CD4-positive, alpha-beta T cell (primary cell): ENCODE measurements at regions not wholly inside any gene's neighbourhood (a gene's known extent, or its start where the extent isn't known, plus 50 kb on each side); places are given as distances from the start of the nearest gene placed in this dataset.

Experiments
- ATAC-seq: fragments of 200-7000 bp; cut with Tn5 transposase; one replicate; pipeline ENCODE4 v1.10.0; 2022; ENCODE audit warnings: mild to moderate bottlenecking; ENCODE audit not compliant: poor library complexity
- CTCF ChIA-PET: fragments of 350-600 bp; sonication (Branson Sonifier 250); formaldehyde crosslinking; loops from one replicate; lab custom pipeline; 2021; ENCODE audit warnings: antibody characterized with exemption, inconsistent platforms; lab: Charles Lee
- POLR2A ChIA-PET: fragments of 350-600 bp; sonication (Branson Sonifier 250); formaldehyde crosslinking; loops from one replicate; lab custom pipeline; 2021; ENCODE audit warnings: antibody characterized with exemption, inconsistent platforms; lab: Charles Lee
- DNase-seq, 14 experiments: peaks; one replicate each; pipeline ENCODE4 v3.0.0-alpha.2; 2013 to 2020; ENCODE audit warnings: mixed read lengths in 2 of 14
- H3K27ac ChIP-seq, 2 donors: one replicate each; pipeline versions ENCODE4 v1.5.1 to v1.7.0; 2013; ENCODE audit warnings: low read length in 2 of 2, low read depth in 1 of 2, mild to moderate bottlenecking in 1 of 2
- H3K27me3 ChIP-seq, 2 experiments: 1 replicate in 1 of 2; 2 replicates in 1 of 2; pipeline versions ENCODE4 v1.6.1 to v1.7.0; 2013; ENCODE audit warnings: low read length in 2 of 2, control low read depth in 1 of 2, mild to moderate bottlenecking in 1 of 2, moderate library complexity in 1 of 2; ENCODE audit not compliant: insufficient read depth in 2 of 2, control insufficient read depth in 1 of 2
- H3K36me3 ChIP-seq: one replicate; pipeline ENCODE4 v1.6.1; 2013; ENCODE audit warnings: low read length, control low read depth; ENCODE audit not compliant: insufficient read depth
- H3K4me1 ChIP-seq: one replicate; pipeline ENCODE4 v1.6.1; 2013; ENCODE audit warnings: low read length, control low read depth; ENCODE audit not compliant: insufficient read depth
- H3K4me3 ChIP-seq: one replicate; pipeline ENCODE4 v1.5.1; 2013; ENCODE audit warnings: mild to moderate bottlenecking, low read length, moderate library complexity
- H3K9me3 ChIP-seq, 2 experiments: 1 replicate in 1 of 2; 2 replicates in 1 of 2; pipeline versions ENCODE4 v1.6.1 to v1.7.0; 2013; ENCODE audit warnings: low read length in 2 of 2, mild to moderate bottlenecking in 2 of 2, control low read depth in 1 of 2, moderate library complexity in 1 of 2; ENCODE audit not compliant: control insufficient read depth in 1 of 2, insufficient read depth in 1 of 2
- H3K27ac Mint-ChIP-seq: one replicate; pipeline ENCODE4 v1.8.0; 2020; ENCODE audit warnings: mixed read lengths
- H3K27me3 Mint-ChIP-seq: one replicate; pipeline ENCODE4 v1.8.0; 2021; ENCODE audit warnings: mixed read lengths
- H3K36me3 Mint-ChIP-seq: one replicate; pipeline ENCODE4 v1.8.0; 2021; ENCODE audit warnings: low read depth, mixed read lengths
- H3K4me1 Mint-ChIP-seq: one replicate; pipeline ENCODE4 v1.8.0; 2021; ENCODE audit warnings: low read depth, mixed read lengths
- H3K4me3 Mint-ChIP-seq: one replicate; pipeline ENCODE4 v1.8.0; 2020; ENCODE audit warnings: mild to moderate bottlenecking, mixed read lengths
- H3K9me3 Mint-ChIP-seq: one replicate; pipeline ENCODE4 v1.8.0; 2020; ENCODE audit warnings: mixed read lengths
- intact Hi-C, 2 experiments: fragments of 100-400 bp; cut with DNase I in 1 of 2; cut with micrococcal nuclease in 1 of 2; formaldehyde crosslinking; loops; one replicate each; pipeline versions ENCODE4 v1.15.1 to v1.9.0; 2023 to 2025; cut with DNase I, micrococcal nuclease
- TF ChIP-seq, protein P1 (sequence below): fragments of 200-600 bp; IDR thresholded peaks from one replicate; pipeline ENCODE4 v1.8.0; 2022; ENCODE audit warnings: antibody characterized with exemption, mild to moderate bottlenecking

DNA sequence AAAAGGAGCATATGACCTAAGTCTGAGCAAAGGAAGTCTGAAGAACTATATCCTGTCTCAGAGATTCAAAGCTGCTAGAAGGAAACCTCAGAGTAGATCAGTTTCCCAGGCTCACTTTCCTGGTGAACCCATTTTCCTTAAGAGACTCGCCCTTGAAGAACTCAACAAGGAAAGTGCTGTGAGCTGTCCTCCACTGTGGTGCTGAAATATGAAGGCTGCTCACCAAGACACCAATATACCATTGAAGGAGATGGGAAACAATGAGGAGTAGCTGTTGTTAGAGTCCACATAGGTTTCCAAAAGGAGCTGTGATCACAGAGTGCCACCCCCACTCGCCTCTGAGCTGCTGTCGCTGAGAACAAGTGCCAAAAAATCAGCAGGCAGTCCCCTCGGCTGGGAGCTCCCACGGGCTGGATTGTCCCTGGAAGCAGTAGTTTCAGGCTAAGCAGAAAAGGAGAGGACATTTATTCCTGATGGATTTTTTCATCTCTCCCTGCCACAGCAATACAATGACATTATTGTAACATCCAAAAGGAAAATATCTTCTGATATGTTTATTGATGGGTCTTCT, 282.1 kb downstream of the RPS29 start:
- H3K9me3 ChIP-seq = no peaks in the 10 kb centered on the region
- H3K4me3 Mint-ChIP-seq = no peak overlapping the region
- no peaks in the 10 kb centered on the region for H3K27me3 Mint-ChIP-seq
- intact Hi-C loops = loop anchor here in 1 of 2 experiments (10.0 kb wide), 1 partner anchor 1601 kb away; no protein-coding TSS in a partner anchor
- POLR2A ChIA-PET = no interaction called here
- ATAC-seq (no peak), DNase-seq (peak in 1 of 14 experiments; percentile 7)
- H3K27me3 ChIP-seq = no peaks in the 10 kb centered on the region
- TF ChIP-seq, protein P1, sequence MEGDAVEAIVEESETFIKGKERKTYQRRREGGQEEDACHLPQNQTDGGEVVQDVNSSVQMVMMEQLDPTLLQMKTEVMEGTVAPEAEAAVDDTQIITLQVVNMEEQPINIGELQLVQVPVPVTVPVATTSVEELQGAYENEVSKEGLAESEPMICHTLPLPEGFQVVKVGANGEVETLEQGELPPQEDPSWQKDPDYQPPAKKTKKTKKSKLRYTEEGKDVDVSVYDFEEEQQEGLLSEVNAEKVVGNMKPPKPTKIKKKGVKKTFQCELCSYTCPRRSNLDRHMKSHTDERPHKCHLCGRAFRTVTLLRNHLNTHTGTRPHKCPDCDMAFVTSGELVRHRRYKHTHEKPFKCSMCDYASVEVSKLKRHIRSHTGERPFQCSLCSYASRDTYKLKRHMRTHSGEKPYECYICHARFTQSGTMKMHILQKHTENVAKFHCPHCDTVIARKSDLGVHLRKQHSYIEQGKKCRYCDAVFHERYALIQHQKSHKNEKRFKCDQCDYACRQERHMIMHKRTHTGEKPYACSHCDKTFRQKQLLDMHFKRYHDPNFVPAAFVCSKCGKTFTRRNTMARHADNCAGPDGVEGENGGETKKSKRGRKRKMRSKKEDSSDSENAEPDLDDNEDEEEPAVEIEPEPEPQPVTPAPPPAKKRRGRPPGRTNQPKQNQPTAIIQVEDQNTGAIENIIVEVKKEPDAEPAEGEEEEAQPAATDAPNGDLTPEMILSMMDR = no peak
- H3K27ac Mint-ChIP-seq = no peak overlapping the region
- H3K36me3 Mint-ChIP-seq = no peaks in the 10 kb centered on the region
- no peak overlapping the region for H3K4me3 ChIP-seq
- H3K27ac ChIP-seq = no peak overlapping the region
- H3K4me1 ChIP-seq = no peaks in the 10 kb centered on the region
- CTCF ChIA-PET = no interaction called here
- H3K9me3 Mint-ChIP-seq = peaks cover 3% of the 10 kb centered on the region
- no peaks in the 10 kb centered on the region for H3K4me1 Mint-ChIP-seq
- no peaks in the 10 kb centered on the region for H3K36me3 ChIP-seq

DNA sequence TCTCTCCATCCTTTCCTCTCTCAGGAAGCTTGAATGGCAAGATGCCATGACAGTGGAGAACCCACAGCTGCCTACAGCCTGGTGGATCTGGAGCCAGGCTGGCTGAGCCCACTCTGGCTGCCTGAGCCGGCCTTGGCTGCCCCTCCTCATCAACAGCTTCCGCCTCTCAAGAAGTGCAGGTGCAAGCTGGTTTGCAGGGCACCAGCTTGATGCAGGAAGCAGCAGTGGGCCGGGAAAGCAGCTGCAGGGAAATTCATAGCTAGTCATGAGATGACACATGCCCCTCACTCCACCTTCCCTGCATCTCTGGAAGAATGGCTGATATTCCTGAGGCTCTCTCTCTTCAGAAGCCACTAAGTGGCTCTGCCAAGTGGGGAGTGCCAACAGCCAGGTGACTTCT, 289.1 kb downstream of the RPS29 start:
- H3K36me3 ChIP-seq = no peaks in the 10 kb centered on the region
- Mint-ChIP-seq H3K4me3 (no peak overlapping the region), H3K4me1 (no peaks in the 10 kb centered on the region), H3K27ac (no peak overlapping the region), H3K27me3 (peaks cover 12% of the 10 kb centered on the region), H3K9me3 (peaks cover 3% of the 10 kb centered on the region), H3K36me3 (no peaks in the 10 kb centered on the region)
- H3K4me3 ChIP-seq = no peak overlapping the region
- DNase-seq = no peak
- ATAC-seq = no peak
- H3K4me1 ChIP-seq = no peaks in the 10 kb centered on the region
- CTCF ChIA-PET = no interaction called here
- intact Hi-C loops = no loop called here
- H3K9me3 ChIP-seq = peaks cover 0 to 4% of the 10 kb centered on the region in 2 experiments
- H3K27ac ChIP-seq = no peak overlapping the region
- POLR2A ChIA-PET = no interaction called here
- H3K27me3 ChIP-seq = no peaks in the 10 kb centered on the region
- TF ChIP-seq, protein P1 = no peak

DNA sequence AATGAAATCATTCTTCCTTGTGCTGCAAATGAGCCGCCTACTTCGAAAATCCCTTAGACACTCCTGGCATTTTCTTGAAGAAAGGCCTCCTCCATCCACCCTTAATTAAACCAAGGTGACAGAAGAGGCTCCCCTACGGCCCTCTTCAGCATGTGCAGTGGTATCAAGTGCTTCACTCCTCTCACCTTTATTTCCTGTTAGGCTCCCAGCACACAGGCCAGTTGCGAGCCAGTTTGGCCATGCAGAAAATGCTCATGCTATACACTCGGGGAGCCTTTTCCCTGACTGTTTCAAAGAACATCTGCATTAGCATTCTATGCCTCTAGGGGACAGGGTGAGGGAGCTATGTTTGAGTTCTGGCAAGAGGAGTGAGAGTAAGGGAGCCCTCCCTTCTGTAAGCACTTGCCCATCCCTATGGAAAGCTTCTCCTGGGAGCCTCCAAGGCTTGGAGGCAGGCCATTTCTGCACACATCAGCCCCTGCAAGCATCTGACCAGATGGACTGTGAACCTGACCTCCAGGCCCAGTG, 291.5 kb downstream of the RPS29 start:
- intact Hi-C loops = no loop called here
- no peak overlapping the region for H3K4me3 Mint-ChIP-seq
- ATAC-seq (no peak), DNase-seq (no peak)
- Histone ChIP-seq H3K9me3 (peaks cover 0 to 4% of the 10 kb centered on the region in 2 experiments), H3K27me3 (peaks cover 0 to under 1% of the 10 kb centered on the region in 2 experiments), H3K4me3 (no peak overlapping the region), H3K27ac (no peak overlapping the region), H3K4me1 (no peaks in the 10 kb centered on the region), H3K36me3 (no peaks in the 10 kb centered on the region)
- H3K27ac Mint-ChIP-seq = no peak overlapping the region
- no peaks in the 10 kb centered on the region for H3K4me1 Mint-ChIP-seq
- H3K36me3 Mint-ChIP-seq = no peaks in the 10 kb centered on the region
- CTCF ChIA-PET = no interaction called here
- POLR2A ChIA-PET = no interaction called here
- H3K9me3 Mint-ChIP-seq = no peaks in the 10 kb centered on the region
- TF ChIP-seq, protein P1 = no peak
- H3K27me3 Mint-ChIP-seq = peaks cover 18% of the 10 kb centered on the region
